KMS-11 (cell line): ENCODE measurements at regions not wholly inside any gene's neighbourhood (a gene's known extent, or its start where the extent isn't known, plus 50 kb on each side); places are given as distances from the start of the nearest gene placed in this dataset.

ENCODE experiments used
- H2AFZ ChIP-seq: fragments of 200-600 bp; sonication (generic); 2 replicates; pipeline ENCODE4 v1.6.1; 2016; ENCODE audit warnings: antibody characterized with exemption, mixed run types, low read depth
- H3K27ac ChIP-seq: fragments of 200-600 bp; sonication (generic); 2 replicates; pipeline ENCODE4 v1.6.1; 2016; ENCODE audit warnings: mild to moderate bottlenecking, mixed run types
- H3K27me3 ChIP-seq: fragments of 200-600 bp; sonication (generic); 2 replicates; pipeline ENCODE4 v1.6.1; 2017; ENCODE audit warnings: mild to moderate bottlenecking, low read depth, mixed run types, moderate library complexity; ENCODE audit not compliant: insufficient read depth
- H3K36me3 ChIP-seq: fragments of 200-600 bp; sonication (generic); 2 replicates; pipeline ENCODE4 v1.6.1; 2017; ENCODE audit warnings: mild to moderate bottlenecking, mixed run types; ENCODE audit not compliant: insufficient read depth
- H3K4me1 ChIP-seq: fragments of 200-600 bp; sonication (generic); 2 replicates; pipeline ENCODE4 v1.6.1; 2016; ENCODE audit warnings: mild to moderate bottlenecking, low read depth, mixed run types; ENCODE audit not compliant: poor library complexity, severe bottlenecking
- H3K4me2 ChIP-seq: fragments of 200-600 bp; sonication (generic); 2 replicates; pipeline ENCODE4 v1.7.0; 2016; ENCODE audit warnings: mild to moderate bottlenecking, mixed run types
- H3K4me3 ChIP-seq: fragments of 200-600 bp; sonication (generic); IDR thresholded peaks from 2 replicates; pipeline ENCODE4 v1.6.1; 2017; ENCODE audit warnings: low read depth, low read length, mixed read lengths; ENCODE audit not compliant: insufficient read depth
- H3K79me2 ChIP-seq: fragments of 200-600 bp; sonication (generic); 2 replicates; pipeline ENCODE4 v1.6.1; 2016; ENCODE audit warnings: low read depth, mixed run types; ENCODE audit not compliant: insufficient read depth
- H3K9ac ChIP-seq: fragments of 200-600 bp; sonication (generic); 2 replicates; pipeline ENCODE4 v1.6.1; 2016; ENCODE audit warnings: mild to moderate bottlenecking, mixed run types
- H4K20me1 ChIP-seq: fragments of 200-600 bp; sonication (generic); 2 replicates; pipeline ENCODE4 v1.6.1; 2016; ENCODE audit warnings: mild to moderate bottlenecking, mixed run types; ENCODE audit not compliant: insufficient read depth
- TF ChIP-seq, protein P1 (sequence below): fragments of 200-600 bp; sonication (generic); conservative IDR thresholded peaks from 2 replicates; pipeline ENCODE4 v1.6.1; 2017; ENCODE audit warnings: low read depth, mild to moderate bottlenecking, antibody characterized with exemption, low read length, moderate library complexity, mixed read lengths

DNA sequence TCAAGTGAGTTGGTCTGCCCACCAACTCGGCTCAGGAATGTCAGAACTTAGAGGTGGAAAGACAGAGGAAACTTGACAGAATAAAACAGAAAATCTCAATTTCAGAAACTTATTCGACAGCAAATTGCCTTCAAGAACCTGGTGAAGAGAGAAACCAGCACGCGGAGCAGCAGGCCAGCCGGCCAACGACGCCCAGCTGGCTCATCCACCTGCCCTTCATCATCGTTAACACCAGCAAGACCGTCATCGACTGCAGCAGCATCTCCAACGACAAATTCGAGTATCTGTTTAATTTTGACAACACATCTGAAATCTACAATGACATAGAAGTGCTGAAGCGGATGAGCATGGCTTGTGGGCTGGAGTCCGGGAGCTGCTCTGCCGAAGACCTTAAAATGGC, 350.8 kb upstream of the CAMK1G start:
- TF ChIP-seq, protein P1, sequence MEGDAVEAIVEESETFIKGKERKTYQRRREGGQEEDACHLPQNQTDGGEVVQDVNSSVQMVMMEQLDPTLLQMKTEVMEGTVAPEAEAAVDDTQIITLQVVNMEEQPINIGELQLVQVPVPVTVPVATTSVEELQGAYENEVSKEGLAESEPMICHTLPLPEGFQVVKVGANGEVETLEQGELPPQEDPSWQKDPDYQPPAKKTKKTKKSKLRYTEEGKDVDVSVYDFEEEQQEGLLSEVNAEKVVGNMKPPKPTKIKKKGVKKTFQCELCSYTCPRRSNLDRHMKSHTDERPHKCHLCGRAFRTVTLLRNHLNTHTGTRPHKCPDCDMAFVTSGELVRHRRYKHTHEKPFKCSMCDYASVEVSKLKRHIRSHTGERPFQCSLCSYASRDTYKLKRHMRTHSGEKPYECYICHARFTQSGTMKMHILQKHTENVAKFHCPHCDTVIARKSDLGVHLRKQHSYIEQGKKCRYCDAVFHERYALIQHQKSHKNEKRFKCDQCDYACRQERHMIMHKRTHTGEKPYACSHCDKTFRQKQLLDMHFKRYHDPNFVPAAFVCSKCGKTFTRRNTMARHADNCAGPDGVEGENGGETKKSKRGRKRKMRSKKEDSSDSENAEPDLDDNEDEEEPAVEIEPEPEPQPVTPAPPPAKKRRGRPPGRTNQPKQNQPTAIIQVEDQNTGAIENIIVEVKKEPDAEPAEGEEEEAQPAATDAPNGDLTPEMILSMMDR = no peak
- H3K4me3 ChIP-seq = no peak overlapping the region
- no peaks in the 10 kb centered on the region for H4K20me1 ChIP-seq
- no peaks in the 10 kb centered on the region for H3K36me3 ChIP-seq
- H3K27me3 ChIP-seq = no peaks in the 10 kb centered on the region
- H3K9ac ChIP-seq = no peak overlapping the region
- H3K4me2 ChIP-seq = no peak overlapping the region
- H2AFZ ChIP-seq = no peak overlapping the region
- no peaks in the 10 kb centered on the region for H3K79me2 ChIP-seq
- H3K27ac ChIP-seq = no peak overlapping the region
- no peaks in the 10 kb centered on the region for H3K4me1 ChIP-seq

GRCh38 chr1:209235166-209235565, 348.3 kb upstream of the CAMK1G start:
- no peaks in the 10 kb centered on the region for H4K20me1 ChIP-seq
- no peak overlapping the region for H3K4me2 ChIP-seq
- TF ChIP-seq, protein P1 = no peak
- no peaks in the 10 kb centered on the region for H3K79me2 ChIP-seq
- H3K9ac ChIP-seq = no peak overlapping the region
- H3K4me3 ChIP-seq = no peak overlapping the region
- no peak overlapping the region for H2AFZ ChIP-seq
- H3K4me1 ChIP-seq = no peaks in the 10 kb centered on the region
- no peaks in the 10 kb centered on the region for H3K36me3 ChIP-seq
- H3K27ac ChIP-seq = no peak overlapping the region
- no peaks in the 10 kb centered on the region for H3K27me3 ChIP-seq

DNA sequence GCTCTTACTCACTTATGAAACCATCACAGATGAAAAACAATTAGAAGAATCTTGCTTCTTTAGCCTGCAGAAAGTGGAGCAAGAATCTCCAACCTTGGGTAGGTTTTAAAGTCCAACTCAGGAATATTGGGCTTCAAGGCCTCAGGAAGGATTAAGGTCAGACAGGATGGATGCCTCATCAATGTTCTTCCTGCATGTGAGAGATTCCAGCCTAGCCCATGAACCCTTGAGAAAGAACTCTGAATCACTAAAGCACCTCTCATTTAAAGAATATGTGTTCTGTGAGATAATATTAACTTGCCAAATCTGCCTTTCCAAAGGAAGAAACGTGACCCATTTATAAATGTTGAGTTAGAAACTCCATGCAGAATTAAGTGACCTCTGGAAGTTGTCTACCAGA, 345.2 kb upstream of the CAMK1G start:
- no peaks in the 10 kb centered on the region for H4K20me1 ChIP-seq
- no peaks in the 10 kb centered on the region for H3K27me3 ChIP-seq
- no peaks in the 10 kb centered on the region for H3K36me3 ChIP-seq
- no peak overlapping the region for H3K4me2 ChIP-seq
- no peak overlapping the region for H3K4me3 ChIP-seq
- no peaks in the 10 kb centered on the region for H3K4me1 ChIP-seq
- H3K9ac ChIP-seq = no peak overlapping the region
- no peak overlapping the region for H2AFZ ChIP-seq
- no peaks in the 10 kb centered on the region for H3K79me2 ChIP-seq
- H3K27ac ChIP-seq = no peak overlapping the region
- TF ChIP-seq, protein P1 = no peak

DNA sequence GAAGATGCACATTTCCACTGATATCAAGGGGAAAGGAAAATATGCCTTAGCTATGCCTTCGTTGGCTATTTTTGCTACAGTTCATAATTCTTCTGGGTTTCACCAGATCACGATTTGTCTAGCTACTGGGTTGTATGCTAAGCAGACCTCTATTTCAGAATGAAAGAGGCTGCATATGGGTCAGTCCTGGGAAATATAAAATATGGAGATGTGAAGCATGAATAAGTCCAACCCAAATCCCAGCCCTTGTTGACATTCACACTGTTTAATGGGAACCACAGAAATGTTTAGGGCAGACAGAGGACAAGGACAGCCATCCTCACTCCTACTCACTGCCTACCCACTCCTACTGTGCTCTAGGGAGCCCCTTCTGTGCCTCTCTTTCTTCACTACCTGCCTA, 343.2 kb upstream of the CAMK1G start:
- Histone ChIP-seq H3K9ac (no peak overlapping the region), H3K27me3 (no peaks in the 10 kb centered on the region), H3K36me3 (no peaks in the 10 kb centered on the region), H3K79me2 (no peaks in the 10 kb centered on the region), H3K4me2 (no peak overlapping the region), H4K20me1 (no peaks in the 10 kb centered on the region), H3K4me3 (no peak overlapping the region), H2AFZ (no peak overlapping the region), H3K27ac (no peak overlapping the region), H3K4me1 (no peaks in the 10 kb centered on the region)
- TF ChIP-seq, protein P1 = no peak

DNA sequence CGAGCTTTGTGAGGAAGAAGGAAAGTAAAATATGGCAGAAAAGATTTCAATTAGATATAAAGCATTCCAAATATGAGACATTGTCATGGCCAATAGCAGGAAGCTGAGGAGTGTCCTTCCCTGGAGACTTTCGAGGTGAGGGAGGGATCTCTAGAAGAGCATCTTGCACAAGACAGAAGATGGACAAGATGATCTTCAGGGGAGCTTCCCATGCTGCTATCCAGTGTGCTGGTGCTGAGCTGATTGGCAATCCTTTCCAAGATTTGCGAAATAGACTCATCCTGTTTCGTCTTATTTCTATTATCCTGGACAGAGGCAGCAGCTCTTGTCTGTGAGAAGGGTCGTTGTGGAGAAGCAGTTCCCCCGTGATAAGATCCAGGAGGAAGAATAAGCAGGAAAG, 342.0 kb upstream of the CAMK1G start:
- Histone ChIP-seq H3K27me3 (no peaks in the 10 kb centered on the region), H3K9ac (no peak overlapping the region), H3K27ac (no peak overlapping the region)

More for the DNA sequence above, 342.0 kb upstream of the CAMK1G start:
- TF ChIP-seq, protein P1 = no peak
- Histone ChIP-seq H2AFZ (no peak overlapping the region), H3K36me3 (no peaks in the 10 kb centered on the region), H3K4me2 (no peak overlapping the region), H3K4me3 (no peak overlapping the region), H3K4me1 (no peaks in the 10 kb centered on the region), H3K79me2 (no peaks in the 10 kb centered on the region), H4K20me1 (no peaks in the 10 kb centered on the region)
